ENCODE measurements at regions not wholly inside any gene's neighbourhood (a gene's known extent, or its start where the extent isn't known, plus 50 kb on each side); places are given as distances from the start of the nearest gene placed in this dataset.

- CTCF ChIA-PET, result no interaction called here
- H3K9me3 Mint-ChIP-seq, result no peaks in the 10 kb centered on the region
- H3K4me1 Mint-ChIP-seq, result no peaks in the 10 kb centered on the region
- H3K27me3 Mint-ChIP-seq, result no peaks in the 10 kb centered on the region
- DNase-seq, result no peak
- H3K36me3 Mint-ChIP-seq, result no peaks in the 10 kb centered on the region
- H3K4me3 Mint-ChIP-seq, result no peak overlapping the region
- H3K27ac Mint-ChIP-seq, result no peak overlapping the region
Measured at GRCh38 chr11:131033151-131033651, 116.9 kb upstream of the SNX19 start.

GRCh38 chr11:131036514-131036913, 120.2 kb upstream of the SNX19 start:
- Mint-ChIP-seq H3K36me3 (no peaks in the 10 kb centered on the region), H3K9me3 (no peaks in the 10 kb centered on the region), H3K4me3 (no peak overlapping the region), H3K27ac (no peak overlapping the region), H3K4me1 (no peaks in the 10 kb centered on the region), H3K27me3 (no peaks in the 10 kb centered on the region)
- CTCF ChIA-PET, result interaction anchor here (0.9 kb wide), 1 partner anchor 27 kb away, joined by 3 read pairs; no protein-coding TSS in a partner anchor
- DNase-seq, result no peak

GRCh38 chr11:131037873-131038272, 121.6 kb upstream of the SNX19 start:
- CTCF ChIA-PET, result no interaction called here
- Mint-ChIP-seq H3K27me3 (no peaks in the 10 kb centered on the region), H3K9me3 (no peaks in the 10 kb centered on the region), H3K4me1 (no peaks in the 10 kb centered on the region), H3K4me3 (no peak overlapping the region), H3K36me3 (no peaks in the 10 kb centered on the region), H3K27ac (no peak overlapping the region)
- DNase-seq, result no peak

- no peaks in the 10 kb centered on the region for H3K9me3 Mint-ChIP-seq
- no peaks in the 10 kb centered on the region for H3K4me1 Mint-ChIP-seq
- no peaks in the 10 kb centered on the region for H3K27me3 Mint-ChIP-seq
Measured at GRCh38 chr11:131038597-131038996, 122.3 kb upstream of the SNX19 start.

GRCh38 chr11:131041331-131042040, 125.2 kb upstream of the SNX19 start:
- no peak for DNase-seq
- H3K27me3 Mint-ChIP-seq, result no peaks in the 10 kb centered on the region
- no peaks in the 10 kb centered on the region for H3K36me3 Mint-ChIP-seq
- CTCF ChIA-PET, result no interaction called here
- H3K4me1 Mint-ChIP-seq, result no peaks in the 10 kb centered on the region
- no peak overlapping the region for H3K27ac Mint-ChIP-seq
- no peaks in the 10 kb centered on the region for H3K9me3 Mint-ChIP-seq
- H3K4me3 Mint-ChIP-seq, result no peak overlapping the region

More at GRCh38 chr11:131038597-131038996, 122.3 kb upstream of the SNX19 start:
- no peak for DNase-seq
- CTCF ChIA-PET, result no interaction called here
- Mint-ChIP-seq H3K27ac (no peak overlapping the region), H3K36me3 (no peaks in the 10 kb centered on the region), H3K4me3 (no peak overlapping the region)

GRCh38 chr11:131042041-131042390, 125.7 kb upstream of the SNX19 start:
- Mint-ChIP-seq H3K27ac (no peak overlapping the region), H3K4me3 (no peak overlapping the region), H3K4me1 (no peaks in the 10 kb centered on the region), H3K9me3 (peaks cover under 1% of the 10 kb centered on the region), H3K36me3 (no peaks in the 10 kb centered on the region), H3K27me3 (no peaks in the 10 kb centered on the region)
- DNase-seq, result no peak
- CTCF ChIA-PET, result no interaction called here

- no peak for DNase-seq
- H3K4me3 Mint-ChIP-seq, result no peak overlapping the region
- peaks cover 3% of the 10 kb centered on the region for H3K9me3 Mint-ChIP-seq
- no peaks in the 10 kb centered on the region for H3K36me3 Mint-ChIP-seq
- no peak overlapping the region for H3K27ac Mint-ChIP-seq
- H3K27me3 Mint-ChIP-seq, result no peaks in the 10 kb centered on the region
- CTCF ChIA-PET, result no interaction called here
- no peaks in the 10 kb centered on the region for H3K4me1 Mint-ChIP-seq
Measured at GRCh38 chr11:131043251-131043650, 127.0 kb upstream of the SNX19 start.

- CTCF ChIA-PET, result no interaction called here
- H3K27me3 Mint-ChIP-seq, result no peaks in the 10 kb centered on the region
- H3K4me1 Mint-ChIP-seq, result no peaks in the 10 kb centered on the region
- H3K9me3 Mint-ChIP-seq, result peaks cover 3% of the 10 kb centered on the region
- H3K27ac Mint-ChIP-seq, result no peak overlapping the region
- H3K36me3 Mint-ChIP-seq, result no peaks in the 10 kb centered on the region
- H3K4me3 Mint-ChIP-seq, result no peak overlapping the region
- DNase-seq, result no peak
Measured at GRCh38 chr11:131044851-131045250, 128.6 kb upstream of the SNX19 start.

- CTCF ChIA-PET, result no interaction called here
- Mint-ChIP-seq H3K27me3 (no peaks in the 10 kb centered on the region), H3K4me1 (no peaks in the 10 kb centered on the region), H3K4me3 (no peak overlapping the region), H3K27ac (no peak overlapping the region), H3K9me3 (no peaks in the 10 kb centered on the region), H3K36me3 (no peaks in the 10 kb centered on the region)
- DNase-seq, result no peak
Measured at GRCh38 chr11:131052367-131052766, 136.1 kb upstream of the SNX19 start.

GRCh38 chr11:131056036-131056435, 139.8 kb upstream of the SNX19 start:
- no peak overlapping the region for H3K27ac Mint-ChIP-seq
- H3K4me3 Mint-ChIP-seq, result no peak overlapping the region
- no peaks in the 10 kb centered on the region for H3K9me3 Mint-ChIP-seq
- CTCF ChIA-PET, result no interaction called here
- no peaks in the 10 kb centered on the region for H3K27me3 Mint-ChIP-seq
- no peaks in the 10 kb centered on the region for H3K4me1 Mint-ChIP-seq
- no peak for DNase-seq
- H3K36me3 Mint-ChIP-seq, result no peaks in the 10 kb centered on the region

- H3K27me3 Mint-ChIP-seq, result no peaks in the 10 kb centered on the region
- H3K9me3 Mint-ChIP-seq, result no peaks in the 10 kb centered on the region
- CTCF ChIA-PET, result interaction anchor here (1.0 to 3.3 kb wide), 2 partner anchors 27 to 611 kb away, joined by 3 to 24 read pairs; no protein-coding TSS in a partner anchor
- no peak overlapping the region for H3K4me3 Mint-ChIP-seq
- H3K4me1 Mint-ChIP-seq, result no peaks in the 10 kb centered on the region
- no peak overlapping the region for H3K27ac Mint-ChIP-seq
- no peak for DNase-seq
- H3K36me3 Mint-ChIP-seq, result no peaks in the 10 kb centered on the region
Measured at GRCh38 chr11:131063638-131064037, 147.4 kb upstream of the SNX19 start.

- H3K4me1 Mint-ChIP-seq, result no peaks in the 10 kb centered on the region
- H3K36me3 Mint-ChIP-seq, result no peaks in the 10 kb centered on the region
- CTCF ChIA-PET, result interaction anchor here (0.7 to 3.3 kb wide), 5 partner anchors 124 to 614 kb away, joined by 3 to 24 read pairs (median 3); no protein-coding TSS in a partner anchor
- no peak overlapping the region for H3K4me3 Mint-ChIP-seq
- H3K9me3 Mint-ChIP-seq, result no peaks in the 10 kb centered on the region
- H3K27ac Mint-ChIP-seq, result no peak overlapping the region
- no peaks in the 10 kb centered on the region for H3K27me3 Mint-ChIP-seq
- DNase-seq, result peak; percentile 35
Measured at GRCh38 chr11:131064373-131064991, 148.2 kb upstream of the SNX19 start.

- CTCF ChIA-PET, result interaction anchor here (1.1 to 3.3 kb wide), 2 partner anchors 609 to 613 kb away, joined by 4 to 24 read pairs; no protein-coding TSS in a partner anchor
- Mint-ChIP-seq H3K4me1 (no peaks in the 10 kb centered on the region), H3K36me3 (no peaks in the 10 kb centered on the region), H3K9me3 (no peaks in the 10 kb centered on the region), H3K4me3 (no peak overlapping the region), H3K27me3 (no peaks in the 10 kb centered on the region), H3K27ac (no peak overlapping the region)
- no peak for DNase-seq
Measured at GRCh38 chr11:131065435-131066413, 149.4 kb upstream of the SNX19 start.

GRCh38 chr11:131066551-131066950, 150.3 kb upstream of the SNX19 start:
- Mint-ChIP-seq H3K27ac (no peak overlapping the region), H3K36me3 (no peaks in the 10 kb centered on the region), H3K4me1 (no peaks in the 10 kb centered on the region), H3K27me3 (no peaks in the 10 kb centered on the region), H3K9me3 (no peaks in the 10 kb centered on the region), H3K4me3 (no peak overlapping the region)
- CTCF ChIA-PET, result no interaction called here
- DNase-seq, result no peak
